Large intestine (tissue), 3 donors: ENCODE measurements at regions not wholly inside any gene's neighbourhood (a gene's known extent, or its start where the extent isn't known, plus 50 kb on each side); places are given as distances from the start of the nearest gene placed in this dataset.
A peak's percentile ranks its signal among the peaks of the same experiment; 100 is the strongest.

Experiments used
- DNase-seq, 2 donors: peaks; one replicate each; pipeline versions ENCODE4 v3.0.0 to v3.0.0-alpha.2; 2013
- H3K27ac ChIP-seq: one replicate; pipeline ENCODE4 v1.5.1; 2013; ENCODE audit warnings: low read length
- H3K27me3 ChIP-seq: 2 replicates; pipeline ENCODE4 v1.6.1; 2013; ENCODE audit warnings: low read length; ENCODE audit not compliant: control insufficient read depth, insufficient read depth
- H3K36me3 ChIP-seq: 2 replicates; pipeline ENCODE4 v1.6.1; 2013; ENCODE audit warnings: low read length; ENCODE audit not compliant: control insufficient read depth, insufficient read depth
- H3K4me1 ChIP-seq: one replicate; pipeline ENCODE4 v1.6.1; 2013; ENCODE audit warnings: low read length; ENCODE audit not compliant: control insufficient read depth, insufficient read depth
- H3K4me3 ChIP-seq: one replicate; pipeline ENCODE4 v1.5.1; 2013; ENCODE audit warnings: low read length
- H3K9me3 ChIP-seq: one replicate; pipeline ENCODE4 v1.6.1; 2013; ENCODE audit warnings: mild to moderate bottlenecking, low read depth, low read length, moderate library complexity; ENCODE audit not compliant: control insufficient read depth
- WGBS: methylation state at CpG from one replicate; pipeline ENCODE4 v1.1.5; 2013; ENCODE audit warnings: low lambda C conversion rate; ENCODE audit not compliant: insufficient coverage; 5-methylcytosine and 5-hydroxymethylcytosine counted together

DNA sequence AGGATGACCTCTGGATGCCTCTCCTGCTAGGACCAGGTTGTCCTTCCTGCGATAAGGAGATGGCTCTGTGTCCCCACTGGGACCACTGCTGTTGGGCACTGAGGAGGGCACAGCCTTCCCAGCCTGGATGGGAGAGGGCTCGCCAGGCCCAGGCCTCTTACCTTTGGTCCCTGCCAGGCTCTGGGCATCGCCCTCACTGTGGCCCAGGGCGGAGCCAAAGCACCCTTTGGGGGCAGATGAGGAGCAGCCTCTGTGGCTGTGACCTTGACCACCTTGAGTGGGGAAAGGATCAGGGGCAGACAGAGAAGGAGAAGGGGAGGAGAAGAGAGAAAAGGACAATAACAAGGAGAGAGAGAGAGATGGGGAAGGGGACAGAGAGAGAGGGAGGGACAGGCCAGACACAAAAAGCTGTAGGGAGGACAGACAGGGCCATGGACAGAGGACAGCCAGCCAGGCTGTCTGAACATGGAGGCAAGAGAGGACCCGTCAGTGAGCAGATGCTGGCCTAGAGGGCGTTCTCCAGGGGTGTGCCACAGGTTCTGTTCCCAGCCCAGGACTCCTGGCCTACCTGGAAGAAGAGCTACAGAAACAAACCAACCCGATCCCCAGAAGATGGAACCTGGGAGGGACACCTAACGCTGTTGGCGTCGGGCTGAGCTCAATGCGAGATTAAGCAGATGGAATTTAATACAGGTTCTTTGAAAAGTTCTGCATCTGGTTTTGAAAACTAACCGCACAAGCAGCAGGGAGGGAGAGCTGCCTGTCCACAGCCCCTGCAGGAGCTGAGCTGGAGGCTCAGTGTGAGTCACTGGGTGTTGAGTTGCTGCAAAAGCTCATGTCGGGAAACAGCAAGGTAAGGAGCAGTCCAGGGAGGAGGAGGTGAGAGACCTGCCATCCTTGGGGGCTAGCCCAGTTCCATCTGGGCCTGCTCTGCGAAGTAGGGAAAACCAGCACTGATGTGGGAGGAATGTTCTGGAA, 262.1 kb downstream of the PTPRU start:
- no peak for DNase-seq
- no peak overlapping the region for H3K4me3 ChIP-seq
- H3K4me1 ChIP-seq, result peaks cover 1% of the 10 kb centered on the region
- H3K36me3 ChIP-seq, result no peaks in the 10 kb centered on the region
- no peaks in the 10 kb centered on the region for H3K27me3 ChIP-seq
- H3K27ac ChIP-seq, result no peak overlapping the region
- no CpG with 5 or more reads among the region's 14 CpGs for WGBS
- peaks cover 3% of the 10 kb centered on the region for H3K9me3 ChIP-seq

GRCh38 chr1:29497395-29498125, 261.2 kb downstream of the PTPRU start:
- H3K9me3 ChIP-seq, result peaks cover 3% of the 10 kb centered on the region
- no peaks in the 10 kb centered on the region for H3K4me1 ChIP-seq
- H3K27ac ChIP-seq, result no peak overlapping the region
- DNase-seq, result no peak
- no peaks in the 10 kb centered on the region for H3K27me3 ChIP-seq
- no peaks in the 10 kb centered on the region for H3K36me3 ChIP-seq
- H3K4me3 ChIP-seq, result no peak overlapping the region
- no CpG with 5 or more reads among the region's 10 CpGs for WGBS

DNA sequence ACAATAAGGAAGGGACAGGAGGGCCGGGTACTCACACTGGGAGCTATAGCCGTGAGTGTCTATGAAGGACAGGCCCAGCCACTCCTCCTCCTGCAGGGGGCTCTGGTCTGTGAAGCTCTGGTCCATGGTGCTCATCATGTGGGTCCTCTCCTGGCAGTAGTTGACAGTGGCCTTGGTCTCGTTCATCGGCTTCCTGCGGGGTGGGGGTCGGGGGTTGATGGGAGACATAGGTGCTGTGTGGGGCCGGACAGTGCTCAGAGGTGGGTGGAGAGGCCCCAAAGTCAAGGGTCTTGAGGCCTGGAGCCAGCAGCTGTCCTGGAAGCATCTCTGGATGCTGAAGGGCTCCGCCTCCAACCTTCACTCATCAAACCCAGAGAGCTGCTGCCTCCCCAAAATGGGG, 260.4 kb downstream of the PTPRU start:
- DNase-seq, result no peak
- Histone ChIP-seq H3K9me3 (peaks cover 3% of the 10 kb centered on the region), H3K4me1 (no peaks in the 10 kb centered on the region), H3K27me3 (no peaks in the 10 kb centered on the region), H3K27ac (no peak overlapping the region), H3K36me3 (no peaks in the 10 kb centered on the region), H3K4me3 (no peak overlapping the region)
- no CpG with 5 or more reads among the region's 8 CpGs for WGBS

DNA sequence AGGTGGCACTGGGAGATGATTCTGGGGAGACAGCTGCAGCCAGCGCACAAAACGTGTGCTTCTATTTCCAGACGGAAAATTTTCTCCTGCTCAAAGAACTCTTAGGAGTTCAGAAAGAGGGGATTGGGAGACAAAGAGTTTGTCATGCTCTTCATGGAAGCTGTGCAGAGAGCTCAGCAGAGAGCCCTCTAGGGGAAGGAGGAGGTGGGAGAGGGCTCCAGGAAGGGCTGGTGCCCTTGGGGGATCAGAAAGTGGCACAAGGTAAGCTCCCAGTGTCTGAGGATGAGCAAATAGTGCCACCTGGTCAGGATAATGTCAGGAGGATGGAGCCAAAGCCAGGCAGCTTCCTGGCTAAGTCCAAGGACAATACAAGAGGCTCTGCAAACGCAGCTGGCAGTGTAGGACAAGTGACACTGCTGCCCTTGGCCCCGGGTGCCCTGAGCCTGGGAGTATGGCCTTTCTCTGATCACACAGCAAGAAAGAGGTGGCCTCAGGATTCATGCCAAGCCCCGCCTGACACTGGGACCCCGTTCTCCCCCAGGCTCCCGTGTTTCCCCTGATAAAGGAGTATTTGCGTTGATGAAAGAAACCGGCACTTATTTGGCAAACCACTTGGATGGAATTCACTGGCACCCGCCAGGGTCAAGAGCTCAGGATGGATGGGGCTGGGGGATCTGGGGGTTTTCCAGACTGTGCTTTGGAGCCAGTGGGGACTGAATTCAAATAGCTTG, 254.0 kb downstream of the PTPRU start:
- no peak overlapping the region for H3K27ac ChIP-seq
- H3K4me1 ChIP-seq, result peaks cover 7% of the 10 kb centered on the region
- no peaks in the 10 kb centered on the region for H3K36me3 ChIP-seq
- no peak for DNase-seq
- H3K4me3 ChIP-seq, result no peak overlapping the region
- no CpG with 5 or more reads among the region's 11 CpGs for WGBS
- no peaks in the 10 kb centered on the region for H3K27me3 ChIP-seq
- no peaks in the 10 kb centered on the region for H3K9me3 ChIP-seq

DNA sequence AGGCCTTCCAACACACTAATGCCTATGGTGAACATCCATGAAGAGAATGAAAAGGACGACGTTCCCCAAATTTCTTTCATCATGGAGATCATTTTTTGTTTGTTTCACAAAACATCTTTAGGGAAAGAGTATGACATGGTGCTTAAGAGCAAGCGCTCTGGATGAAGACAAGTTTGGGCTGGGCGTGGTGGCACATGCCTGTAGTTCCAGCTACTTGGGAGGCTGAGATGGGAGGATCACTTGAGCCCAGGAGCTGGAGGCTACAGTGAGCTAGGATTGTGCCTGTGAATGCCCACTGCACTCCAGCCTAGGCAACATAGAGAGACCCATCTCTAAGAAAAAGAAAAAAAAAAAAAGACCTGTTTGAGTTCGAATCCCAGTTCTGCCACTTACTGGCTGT, 253.1 kb downstream of the PTPRU start:
- Histone ChIP-seq H3K36me3 (no peaks in the 10 kb centered on the region), H3K27me3 (no peaks in the 10 kb centered on the region), H3K4me3 (no peak overlapping the region), H3K4me1 (peaks cover 7% of the 10 kb centered on the region), H3K9me3 (no peaks in the 10 kb centered on the region), H3K27ac (no peak overlapping the region)
- DNase-seq, result no peak
- no CpG with 5 or more reads among the region's 5 CpGs for WGBS

DNA sequence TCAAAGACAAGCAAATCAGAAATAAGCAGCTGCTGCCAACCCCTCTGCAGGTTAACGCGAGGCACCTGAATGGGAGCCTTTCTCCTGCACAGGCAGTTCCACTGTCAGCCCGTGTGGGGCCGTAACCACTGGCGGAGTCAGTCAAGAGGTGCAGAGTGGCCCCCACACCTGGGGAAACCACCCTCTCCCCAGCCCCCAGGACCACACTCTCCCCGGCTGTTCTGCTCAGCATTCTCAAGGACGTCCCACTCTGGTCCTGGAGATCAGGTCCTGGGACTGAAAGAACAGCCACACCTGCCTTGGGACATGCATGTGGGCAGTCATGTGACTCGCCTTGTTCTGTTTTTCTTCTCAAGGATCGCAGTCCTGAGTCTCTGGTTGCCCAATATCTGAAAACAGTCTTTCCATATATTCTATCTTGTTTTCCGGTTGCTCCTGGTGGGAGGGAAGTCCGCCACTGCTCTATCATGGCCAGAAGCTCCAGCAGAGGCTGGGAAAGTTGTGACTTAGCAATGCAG, 252.5 kb downstream of the PTPRU start:
- H3K36me3 ChIP-seq, result no peaks in the 10 kb centered on the region
- DNase-seq, result peak; percentile 44 to 64
- H3K27ac ChIP-seq, result peak overlapping the region; percentile 29
- no peak overlapping the region for H3K4me3 ChIP-seq
- no peaks in the 10 kb centered on the region for H3K9me3 ChIP-seq
- no peaks in the 10 kb centered on the region for H3K27me3 ChIP-seq
- WGBS, result 20% methylated on average over 1 of the region's 11 CpGs
- H3K4me1 ChIP-seq, result peaks cover 7% of the 10 kb centered on the region

GRCh38 chr1:29488086-29488793, 251.9 kb downstream of the PTPRU start:
- H3K4me1 ChIP-seq, result peaks cover 7% of the 10 kb centered on the region
- WGBS, result no CpG with 5 or more reads among the region's 22 CpGs

DNA sequence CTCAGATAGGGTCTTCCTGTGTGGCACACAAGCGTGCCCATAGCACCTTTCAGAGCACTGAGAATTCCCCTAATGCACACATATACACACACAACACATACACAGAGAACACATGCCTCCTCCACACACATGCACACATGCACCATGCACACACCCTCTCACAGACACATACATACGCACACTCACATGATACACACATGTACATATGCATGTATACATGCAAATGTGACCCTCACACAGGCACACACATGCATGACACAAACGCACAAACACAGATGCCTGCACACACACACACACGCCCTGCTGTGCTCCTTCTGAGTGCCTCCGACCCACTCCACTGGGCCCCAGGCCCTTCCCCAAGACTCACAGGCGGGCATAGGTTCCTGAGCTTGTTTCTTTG, 251.0 kb downstream of the PTPRU start:
- Histone ChIP-seq H3K27ac (no peak overlapping the region), H3K27me3 (no peaks in the 10 kb centered on the region), H3K9me3 (no peaks in the 10 kb centered on the region), H3K4me1 (peaks cover 7% of the 10 kb centered on the region), H3K36me3 (no peaks in the 10 kb centered on the region), H3K4me3 (no peak overlapping the region)
- WGBS, result no CpG with 5 or more reads among the region's 6 CpGs
- no peak for DNase-seq

More at GRCh38 chr1:29488086-29488793, 251.9 kb downstream of the PTPRU start:
- H3K9me3 ChIP-seq, result no peaks in the 10 kb centered on the region
- H3K36me3 ChIP-seq, result no peaks in the 10 kb centered on the region
- no peaks in the 10 kb centered on the region for H3K27me3 ChIP-seq
- H3K27ac ChIP-seq, result no peak overlapping the region
- H3K4me3 ChIP-seq, result no peak overlapping the region
- DNase-seq, result no peak

DNA sequence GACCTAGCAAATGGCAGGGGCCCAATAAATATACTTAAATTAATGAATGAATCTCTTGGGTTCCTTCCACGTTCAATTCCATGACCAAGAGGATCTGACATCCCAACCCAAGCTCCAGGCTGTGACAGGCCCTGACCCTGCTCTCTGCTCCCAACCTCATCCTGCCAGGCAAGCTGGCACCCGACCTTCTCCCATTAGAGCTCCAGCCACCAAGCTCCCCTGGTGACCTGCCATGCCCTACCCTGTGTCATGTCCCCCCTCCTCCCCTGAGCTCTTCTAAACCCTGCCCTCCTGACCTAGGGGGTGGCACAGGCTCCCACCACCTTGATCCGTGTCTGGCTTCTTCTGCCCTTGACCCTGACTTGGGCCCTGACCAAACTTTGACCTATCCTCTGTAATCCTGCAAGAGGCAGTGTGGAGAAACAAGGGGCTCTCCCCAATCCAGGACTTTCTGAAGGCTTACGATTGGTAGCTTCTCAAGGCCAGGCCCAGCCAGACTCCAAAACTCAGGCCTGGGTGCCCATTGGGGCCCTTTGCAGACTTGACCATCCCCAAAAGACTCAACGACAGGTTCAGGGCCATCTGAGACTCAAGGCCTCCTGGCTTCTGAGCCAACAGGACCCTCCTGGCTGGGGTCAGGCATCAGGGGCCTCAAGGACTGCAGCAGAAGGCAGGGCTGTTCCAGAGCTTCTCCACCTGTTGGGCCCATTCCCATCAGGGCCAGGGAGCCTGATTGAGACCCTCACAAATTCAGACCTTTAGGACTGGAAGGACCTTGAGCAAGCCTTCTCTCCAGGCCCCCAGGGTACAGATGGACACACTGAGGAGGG, 249.0 kb downstream of the PTPRU start:
- DNase-seq, result no peak

More for the DNA sequence above, 249.0 kb downstream of the PTPRU start:
- no CpG with 5 or more reads among the region's 5 CpGs for WGBS
- H3K9me3 ChIP-seq, result no peaks in the 10 kb centered on the region
- H3K36me3 ChIP-seq, result no peaks in the 10 kb centered on the region
- H3K27ac ChIP-seq, result no peak overlapping the region
- H3K4me3 ChIP-seq, result no peak overlapping the region
- H3K4me1 ChIP-seq, result peaks cover 7% of the 10 kb centered on the region
- H3K27me3 ChIP-seq, result no peaks in the 10 kb centered on the region
